ENCODE measurements at regions not wholly inside any gene's neighbourhood (a gene's known extent, or its start where the extent isn't known, plus 50 kb on each side); places are given as distances from the start of the nearest gene placed in this dataset.

- no peak for TF ChIP-seq CTCF (IDR thresholded peaks at IDR 0.05; ENCODE audit: insufficient read depth, low read length, poor library complexity, severe bottlenecking)
- no peak for TF ChIP-seq EZH2phosphoT487 (conservative IDR thresholded peaks at IDR 0.05; ENCODE audit: low read length)
These were observed 281.9 kb upstream of the IRX4 start for GRCh38 chr5:2164586-2164985.
